ENCODE measurements at regions not wholly inside any gene's neighbourhood (a gene's known extent, or its start where the extent isn't known, plus 50 kb on each side); places are given as distances from the start of the nearest gene placed in this dataset.
A peak's percentile ranks its signal among the peaks of the same experiment; 100 is the strongest.
"Not testable (repeated sequence)": the region's sequence is repeated elsewhere in the genome, so short reads cannot be mapped to it uniquely, and the experiment has no call there.

- no peak for DNase-seq
Observed at GRCh38 chr3:193805448-193805847, 212.4 kb downstream of the OPA1 start.

- DNase-seq, result no peak
Observed at GRCh38 chr3:193808317-193808716, 215.3 kb downstream of the OPA1 start.

DNA sequence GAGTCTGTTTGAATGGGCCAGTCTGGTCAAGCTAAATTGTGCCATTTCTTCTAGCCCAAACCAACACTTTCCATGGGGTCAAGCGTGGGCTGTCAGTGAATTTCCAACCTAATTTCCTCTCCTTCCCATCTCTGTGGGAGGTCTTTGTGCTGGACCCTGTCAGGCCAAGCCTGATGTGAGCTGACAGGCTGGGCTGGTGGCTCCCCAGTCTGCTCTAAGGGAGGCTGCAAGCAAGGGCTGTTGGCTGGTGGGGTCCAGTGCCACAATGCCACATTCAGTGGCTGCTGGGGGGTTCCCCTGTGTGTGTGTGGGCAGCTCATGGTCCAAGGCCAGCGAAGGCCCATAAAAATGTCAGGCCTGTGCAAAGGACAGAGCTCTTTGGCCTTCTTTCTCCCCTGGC, 216.1 kb downstream of the OPA1 start:
- no peak for DNase-seq

DNA sequence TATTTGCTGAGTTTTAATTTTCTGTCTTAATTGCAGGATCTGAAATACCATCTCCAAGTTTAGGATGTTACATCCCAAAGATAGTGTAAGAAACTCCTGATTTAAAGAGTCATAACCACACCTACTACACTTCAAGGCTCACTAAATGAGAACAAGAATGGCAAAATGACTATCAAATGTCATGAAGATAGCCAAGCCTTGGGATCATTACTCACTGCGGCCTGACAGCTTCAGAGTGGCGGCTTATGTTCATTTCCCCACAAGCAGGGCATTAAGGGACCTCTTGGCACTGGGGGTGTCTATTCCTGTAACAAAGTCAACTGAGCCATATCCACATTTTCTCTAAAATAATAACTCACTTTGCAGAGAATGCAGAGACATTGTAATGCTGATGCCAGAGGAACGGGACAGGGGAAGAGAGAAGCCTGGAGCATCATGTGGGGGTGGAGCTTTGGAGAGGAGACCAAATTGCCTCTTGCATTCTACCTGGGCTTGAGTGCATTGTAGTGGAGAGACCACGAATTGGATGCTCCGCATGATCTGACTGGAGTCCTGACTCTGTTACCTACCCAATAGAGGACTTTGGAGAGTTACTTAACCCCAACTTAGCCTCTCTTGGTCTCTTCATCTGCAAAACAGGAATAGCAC, 219.2 kb downstream of the OPA1 start:
- DNase-seq, result no peak

DNA sequence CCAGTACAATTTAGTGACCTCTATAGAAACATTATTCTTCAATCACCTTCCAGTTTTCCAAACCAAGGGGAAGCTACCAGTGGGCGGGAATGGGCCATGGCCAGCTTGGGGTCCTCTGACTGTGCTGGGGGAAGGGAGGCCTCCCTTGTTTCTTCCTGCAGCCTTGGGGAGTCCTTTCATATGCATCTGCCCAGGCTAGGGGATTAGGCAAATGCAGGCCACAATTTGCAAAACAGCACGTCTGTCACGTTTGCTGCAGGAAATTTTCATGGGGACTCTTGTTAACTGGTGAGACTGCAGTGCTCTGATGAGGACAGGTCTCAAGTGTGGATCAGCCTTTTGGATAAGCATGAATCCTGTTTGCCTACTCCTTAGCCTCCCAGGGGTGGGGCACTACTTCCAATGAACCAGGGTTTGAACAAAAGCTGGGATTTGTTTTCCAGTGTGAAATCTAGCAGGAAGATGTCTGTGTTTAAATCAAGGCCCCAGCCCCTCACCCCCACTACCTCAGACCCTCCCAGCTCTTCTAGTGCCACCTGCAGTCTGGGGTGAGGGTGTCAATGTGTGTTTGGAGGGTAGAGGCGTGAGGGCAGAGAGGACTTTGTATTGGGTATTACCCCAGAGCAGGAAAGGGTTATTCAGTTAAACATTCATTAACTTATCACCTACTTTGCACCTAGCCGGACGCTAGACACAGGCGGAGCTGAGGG, 219.9 kb downstream of the OPA1 start:
- DNase-seq, result no peak

DNA sequence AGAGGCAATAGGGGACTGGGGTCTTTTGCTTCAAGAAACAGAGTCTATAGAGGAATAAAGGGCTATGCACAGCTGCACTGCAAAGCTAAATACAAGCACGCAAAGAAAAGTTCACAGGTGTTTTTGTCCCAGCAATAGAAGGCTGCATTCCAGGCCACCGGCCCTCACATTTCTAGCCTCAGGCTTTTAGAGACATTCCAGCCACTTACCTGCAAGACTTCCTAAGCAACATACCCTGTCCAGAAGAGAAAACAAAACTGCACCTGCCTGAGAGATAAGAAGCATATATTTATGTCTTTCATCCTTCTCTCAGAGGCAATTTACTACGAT, 220.5 kb downstream of the OPA1 start:
- no peak for DNase-seq

GRCh38 chr3:193814166-193814892, 221.3 kb downstream of the OPA1 start:
- DNase-seq, result no peak

GRCh38 chr3:193815246-193816027, 222.4 kb downstream of the OPA1 start:
- no peak for DNase-seq

DNA sequence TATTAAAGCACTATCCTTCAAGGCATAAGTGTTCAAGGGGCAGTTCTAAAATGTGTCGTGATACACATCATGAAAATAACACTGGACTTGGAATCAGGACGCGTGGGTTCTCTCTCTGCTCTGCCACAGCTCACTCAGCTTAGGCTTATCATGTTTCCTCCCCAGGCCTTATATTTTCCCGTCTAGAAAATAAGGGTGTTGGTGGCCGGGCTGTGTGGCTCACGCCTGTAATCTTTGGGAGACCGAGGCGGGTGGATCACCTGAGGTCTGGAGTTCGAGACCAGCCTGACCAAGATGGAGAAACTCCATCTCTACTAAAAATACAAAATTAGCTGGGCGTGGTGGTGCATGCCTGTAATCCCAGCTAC, 223.0 kb downstream of the OPA1 start:
- no peak for DNase-seq

GRCh38 chr3:193816656-193817311, 223.8 kb downstream of the OPA1 start:
- no peak for DNase-seq

- no peak for DNase-seq
Observed at GRCh38 chr3:193819117-193820010, 226.4 kb downstream of the OPA1 start.

DNA sequence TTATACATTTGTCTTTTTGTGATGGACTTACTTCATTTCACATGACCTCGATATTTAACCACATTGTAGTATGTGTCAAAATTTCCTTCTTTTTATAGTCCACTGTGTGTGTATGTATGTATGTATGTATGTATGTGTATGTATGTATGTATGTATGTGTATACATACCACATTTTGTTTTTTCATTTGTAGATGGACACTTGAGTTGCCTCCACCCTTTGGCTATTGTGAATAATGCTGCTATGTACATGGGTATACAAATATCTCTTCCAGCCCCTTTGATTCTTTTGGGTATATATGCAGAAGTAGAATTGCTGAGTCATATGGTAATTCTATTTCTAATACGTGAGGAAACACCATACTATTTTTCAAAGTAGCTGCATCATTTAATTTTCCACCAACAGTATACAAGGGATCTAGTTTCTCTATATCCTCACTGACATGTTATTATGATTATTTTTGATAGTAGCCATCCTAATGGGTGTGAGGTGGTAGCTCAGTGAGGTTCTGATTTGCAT, 228.2 kb downstream of the OPA1 start:
- DNase-seq, result peak; percentile 45

GRCh38 chr3:193822492-193823212, 229.6 kb downstream of the OPA1 start:
- DNase-seq, result no peak

GRCh38 chr3:193823213-193823605, 230.2 kb downstream of the OPA1 start:
- not testable (repeated sequence) for DNase-seq

DNA sequence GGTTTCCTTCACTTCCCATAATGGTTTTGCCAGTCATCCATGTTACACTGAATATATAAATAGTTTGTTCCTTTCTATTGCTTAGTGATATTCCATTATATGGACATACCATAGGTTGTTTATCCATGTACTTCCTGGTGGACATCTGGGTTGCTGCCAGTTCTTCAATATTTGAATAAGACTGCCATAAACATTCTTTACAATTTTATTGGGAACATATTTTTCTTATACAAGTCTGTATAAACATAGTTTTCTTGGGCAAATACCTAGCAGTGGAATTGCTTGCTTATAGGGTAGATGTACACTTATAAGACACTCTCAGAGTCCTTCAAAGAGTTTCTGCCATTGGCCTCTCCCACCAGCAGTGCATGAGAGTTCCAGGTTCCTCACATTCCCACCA, 231.4 kb downstream of the OPA1 start:
- no peak for DNase-seq

DNA sequence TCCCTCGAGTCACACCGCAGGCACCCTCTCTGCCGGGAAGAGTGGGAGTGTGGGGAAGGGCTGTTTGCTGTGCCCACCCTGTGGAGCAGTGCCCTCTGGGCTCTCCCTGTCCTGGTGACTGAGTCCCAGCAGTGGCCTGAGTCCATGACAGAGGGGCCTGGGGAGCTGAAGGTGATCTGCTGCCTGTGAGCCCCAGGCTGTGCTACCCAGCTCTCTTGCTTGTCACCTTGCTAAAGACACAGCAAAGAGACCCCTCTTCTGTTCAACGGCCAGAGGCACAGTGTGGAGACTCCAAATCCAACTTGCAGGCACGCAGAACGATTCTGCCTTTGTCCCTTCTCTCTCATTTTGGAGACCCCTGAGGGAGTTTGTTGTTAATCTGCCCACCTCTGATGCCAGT, 232.6 kb downstream of the OPA1 start:
- no peak for DNase-seq

GRCh38 chr3:193826159-193826795, 233.3 kb downstream of the OPA1 start:
- no peak for DNase-seq

DNA sequence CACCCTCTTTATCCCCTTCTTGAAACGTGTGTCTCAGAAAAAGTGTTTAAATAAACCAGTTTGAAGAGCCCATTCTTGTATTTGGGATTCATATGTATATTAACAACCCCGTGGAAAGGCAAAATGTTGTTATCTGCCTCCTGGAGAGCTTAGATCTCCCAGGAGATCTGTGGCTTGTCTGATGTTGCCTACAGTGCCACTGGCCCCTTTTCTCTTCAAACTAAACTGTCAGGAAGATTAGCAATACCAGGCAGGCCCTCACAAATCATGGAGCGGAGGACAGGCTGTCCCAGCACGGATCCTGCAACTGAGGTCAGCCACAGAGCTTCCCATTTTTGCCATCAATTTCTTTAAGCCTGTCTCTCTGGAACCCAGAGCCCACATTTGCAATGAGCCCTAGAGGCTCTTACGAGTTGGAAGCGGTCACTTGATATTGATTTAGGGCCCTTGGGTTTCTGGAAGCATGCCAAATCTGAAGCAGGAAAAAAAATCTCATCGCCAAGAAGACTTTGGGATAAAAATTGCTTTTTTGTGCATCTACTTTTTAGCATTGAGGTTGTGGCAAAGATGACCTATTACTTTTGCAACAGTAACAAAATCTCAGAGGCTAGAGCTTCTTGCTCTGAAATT, 234.1 kb downstream of the OPA1 start:
- DNase-seq, result no peak

- no peak for DNase-seq
Observed at GRCh38 chr3:193827871-193828270, 234.9 kb downstream of the OPA1 start.

DNA sequence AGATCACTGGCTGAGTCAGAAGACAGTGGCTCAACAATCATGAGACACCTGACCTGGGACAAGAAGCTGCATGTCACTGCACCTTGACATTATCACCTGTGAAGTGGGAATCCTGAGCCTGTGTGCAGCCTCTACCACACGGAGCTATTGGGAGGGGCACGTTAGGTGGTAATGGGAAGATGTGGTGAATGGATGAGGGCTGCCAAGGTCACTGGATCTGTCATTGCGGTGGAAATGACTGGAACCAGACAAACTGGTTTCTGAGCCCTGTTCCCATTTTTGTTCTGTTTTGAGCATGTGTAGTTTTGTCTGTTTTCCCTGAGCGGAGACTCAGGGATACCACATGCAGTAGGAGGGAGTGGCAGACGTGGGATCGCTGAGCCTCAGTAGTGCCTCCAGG, 235.5 kb downstream of the OPA1 start:
- no peak for DNase-seq

All from hematopoietic multipotent progenitor cell treated with erythropoietin and hydrocortisone succinate and interleukin-3 and kit ligand, for 6 days (in vitro differentiated cells).